ENCODE measurements at regions not wholly inside any gene's neighbourhood (a gene's known extent, or its start where the extent isn't known, plus 50 kb on each side); places are given as distances from the start of the nearest gene placed in this dataset.

- peaks cover 5% of the 10 kb centered on the region for H3K9me3 Mint-ChIP-seq
- H3K4me1 Mint-ChIP-seq = no peaks in the 10 kb centered on the region
- H3K4me3 Mint-ChIP-seq = no peak overlapping the region
- no peak overlapping the region for H3K27ac Mint-ChIP-seq (ENCODE audit: unreplicated experiment)
- no peaks in the 10 kb centered on the region for H3K36me3 Mint-ChIP-seq (ENCODE audit: low read depth)
- TF ChIP-seq CTCF (conservative IDR thresholded peaks at IDR 0.05) = peak; percentile 53
- H3K27me3 Mint-ChIP-seq (ENCODE audit: low read depth) = peaks cover 25% of the 10 kb centered on the region
- DNase-seq (ENCODE audit: low read depth, low spot score) = no peak
Measured at GRCh38 chr5:136802383-136802782, 437.0 kb upstream of the TRPC7 start.

- H3K36me3 Mint-ChIP-seq (ENCODE audit: low read depth) = no peaks in the 10 kb centered on the region
- peaks cover 7% of the 10 kb centered on the region for H3K9me3 Mint-ChIP-seq
- no peak overlapping the region for H3K4me3 Mint-ChIP-seq
- no peak for TF ChIP-seq CTCF (conservative IDR thresholded peaks at IDR 0.05)
- peaks cover 25% of the 10 kb centered on the region for H3K27me3 Mint-ChIP-seq (ENCODE audit: low read depth)
- DNase-seq (ENCODE audit: low read depth, low spot score) = no peak
- no peak overlapping the region for H3K27ac Mint-ChIP-seq (ENCODE audit: unreplicated experiment)
- H3K4me1 Mint-ChIP-seq = no peaks in the 10 kb centered on the region
Measured at GRCh38 chr5:136799806-136800372, 434.5 kb upstream of the TRPC7 start.

DNA sequence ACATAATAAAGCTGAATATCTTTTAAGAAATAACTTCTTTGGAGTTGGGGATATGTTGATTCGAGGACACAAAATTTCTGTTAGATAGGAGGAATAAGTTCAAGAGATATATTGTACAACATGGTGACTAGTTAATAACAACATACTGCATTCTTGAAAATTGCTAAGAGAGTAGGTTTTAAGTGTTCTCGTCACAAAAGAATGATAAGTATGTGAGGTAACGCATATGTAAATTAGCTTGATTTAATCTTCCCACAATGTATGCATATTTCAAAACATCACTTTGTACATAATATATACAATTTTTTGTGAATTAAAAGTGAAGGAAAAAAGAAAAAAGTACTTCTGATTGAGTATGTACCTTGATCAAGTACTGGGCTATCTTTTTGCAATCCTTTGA, 428.0 kb upstream of the TRPC7 start:
- no peak overlapping the region for H3K4me3 Mint-ChIP-seq
- TF ChIP-seq CTCF (conservative IDR thresholded peaks at IDR 0.05) = no peak
- no peaks in the 10 kb centered on the region for H3K4me1 Mint-ChIP-seq
- H3K9me3 Mint-ChIP-seq = peaks cover 7% of the 10 kb centered on the region
- H3K27ac Mint-ChIP-seq (ENCODE audit: unreplicated experiment) = no peak overlapping the region
- H3K36me3 Mint-ChIP-seq (ENCODE audit: low read depth) = no peaks in the 10 kb centered on the region
- DNase-seq (ENCODE audit: low read depth, low spot score) = no peak
- peaks cover 6% of the 10 kb centered on the region for H3K27me3 Mint-ChIP-seq (ENCODE audit: low read depth)

GRCh38 chr5:136781464-136781863, 416.1 kb upstream of the TRPC7 start:
- no peaks in the 10 kb centered on the region for H3K36me3 Mint-ChIP-seq (ENCODE audit: low read depth)

GRCh38 chr5:136780518-136780917, 415.2 kb upstream of the TRPC7 start:
- DNase-seq (ENCODE audit: low read depth, low spot score) = no peak
- no peak for TF ChIP-seq CTCF (conservative IDR thresholded peaks at IDR 0.05)
- Mint-ChIP-seq H3K27ac (ENCODE audit: unreplicated experiment) (no peak overlapping the region), H3K4me3 (no peak overlapping the region), H3K9me3 (peaks cover 3% of the 10 kb centered on the region), H3K36me3 (ENCODE audit: low read depth) (no peaks in the 10 kb centered on the region), H3K27me3 (ENCODE audit: low read depth) (peaks cover 6% of the 10 kb centered on the region), H3K4me1 (peaks cover 4% of the 10 kb centered on the region)

More at GRCh38 chr5:136781464-136781863, 416.1 kb upstream of the TRPC7 start:
- Mint-ChIP-seq H3K27ac (ENCODE audit: unreplicated experiment) (no peak overlapping the region), H3K4me1 (peaks cover 3% of the 10 kb centered on the region), H3K9me3 (no peaks in the 10 kb centered on the region), H3K4me3 (no peak overlapping the region), H3K27me3 (ENCODE audit: low read depth) (peaks cover 3% of the 10 kb centered on the region)
- DNase-seq (ENCODE audit: low read depth, low spot score) = no peak
- TF ChIP-seq CTCF (conservative IDR thresholded peaks at IDR 0.05) = no peak

Measured in neural crest cell (in vitro differentiated cells).